Medulla oblongata (tissue), 1 donor: ENCODE measurements at regions not wholly inside any gene's neighbourhood (a gene's known extent, or its start where the extent isn't known, plus 50 kb on each side); places are given as distances from the start of the nearest gene placed in this dataset.
A peak's percentile ranks its signal among the peaks of the same experiment; 100 is the strongest.

ENCODE experiments used
- DNase-seq: peaks from one replicate; pipeline ENCODE4 v3.0.0-alpha.2; 2015; ENCODE audit errors: extremely low spot score

DNA sequence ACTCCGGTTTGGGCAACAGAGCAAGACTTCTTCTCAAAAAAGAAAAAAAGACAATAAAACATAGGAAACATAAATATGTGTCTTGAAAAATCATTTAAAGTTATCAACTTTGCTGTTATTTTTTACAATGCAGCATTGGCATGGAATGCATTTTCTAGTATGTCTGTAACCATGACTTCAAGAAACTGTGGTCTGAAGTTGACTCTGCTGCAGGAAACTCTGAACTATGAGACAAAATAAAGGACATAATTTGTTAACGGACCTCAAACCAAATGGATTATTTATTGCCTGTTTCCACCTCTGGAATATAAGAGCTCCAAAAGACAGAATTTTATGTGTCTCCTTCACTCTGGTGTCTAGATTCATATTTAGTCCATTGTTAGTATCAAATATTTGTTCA lies 79.1 kb downstream of the TRIB2 start:
- DNase-seq: no peak

GRCh38 chr2:12796657-12797056 lies 79.9 kb downstream of the TRIB2 start:
- DNase-seq: peak; percentile 64

DNA sequence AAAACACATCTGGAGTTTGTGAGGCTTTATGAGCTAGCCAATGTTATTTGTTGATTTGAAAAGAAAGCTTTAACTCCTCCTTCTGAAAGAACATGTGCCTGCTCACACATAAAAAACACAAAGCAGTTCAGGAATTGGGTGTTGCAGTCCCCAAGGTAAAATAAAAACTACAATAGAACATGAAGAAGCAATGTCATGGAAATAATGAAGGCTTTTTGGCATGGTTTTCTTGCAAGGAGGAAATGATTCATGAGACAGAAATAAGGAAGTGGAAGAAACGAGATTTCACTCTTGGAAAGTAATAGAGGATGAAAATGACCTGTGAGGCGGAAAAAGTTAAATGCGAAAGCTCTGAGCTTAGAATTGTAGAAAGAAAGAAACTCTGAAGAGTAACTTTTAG lies 81.1 kb downstream of the TRIB2 start:
- DNase-seq: peak; percentile 30

GRCh38 chr2:12803607-12804006 lies 86.9 kb downstream of the TRIB2 start:
- no peak for DNase-seq

DNA sequence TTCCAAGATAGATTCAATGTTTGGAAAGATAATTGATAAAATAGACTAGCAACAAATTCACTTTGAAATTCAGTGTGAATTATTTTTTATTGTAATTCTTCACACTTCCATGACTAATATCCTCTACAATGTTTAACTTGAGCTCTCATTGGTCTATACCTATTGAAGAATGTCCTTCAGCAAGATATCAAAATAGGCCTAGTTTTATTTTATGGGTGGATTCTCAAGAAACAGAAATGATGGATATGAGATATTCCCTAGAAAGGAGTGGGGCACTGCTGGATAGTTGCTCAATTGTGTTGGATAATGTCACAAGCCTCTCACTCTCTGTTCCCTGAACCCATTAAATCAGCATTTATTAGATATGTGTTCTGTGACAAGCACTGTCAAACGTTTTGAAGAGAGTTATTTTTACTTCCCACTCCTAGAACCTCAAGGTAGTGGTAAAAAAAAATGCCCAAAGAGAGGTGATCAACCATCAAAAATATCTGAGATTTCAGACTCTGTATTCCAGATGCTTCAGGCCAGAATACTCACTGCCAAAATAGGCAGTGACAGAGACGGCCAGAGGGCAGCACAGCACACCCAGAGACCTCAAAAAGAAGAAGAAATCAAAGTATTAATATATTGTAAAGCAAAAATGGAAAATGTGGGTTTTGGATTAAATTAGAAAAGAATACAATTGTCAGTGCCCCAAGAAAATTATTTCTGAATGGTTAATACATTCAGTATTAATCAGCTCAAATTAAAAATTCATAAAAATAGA lies 87.5 kb downstream of the TRIB2 start:
- no peak for DNase-seq

DNA sequence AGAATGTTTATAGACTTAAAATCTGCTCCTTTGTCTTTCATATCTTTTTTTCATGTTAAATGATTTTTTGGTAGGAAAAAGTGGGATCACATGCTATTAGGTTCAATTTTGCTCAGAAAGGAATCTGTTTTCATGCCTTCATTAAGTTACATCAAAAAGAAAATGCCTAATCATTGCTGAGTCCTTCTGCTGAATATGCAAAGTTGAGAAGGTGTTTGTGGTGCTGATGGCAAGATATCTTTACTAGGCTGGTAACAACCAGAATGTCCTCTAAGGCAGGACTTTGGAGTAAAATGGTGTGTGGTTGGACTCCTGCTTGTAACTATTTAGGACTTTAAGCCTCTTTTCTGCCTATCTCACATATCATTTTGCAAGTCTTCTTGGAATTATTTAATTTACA lies 88.3 kb downstream of the TRIB2 start:
- no peak for DNase-seq

DNA sequence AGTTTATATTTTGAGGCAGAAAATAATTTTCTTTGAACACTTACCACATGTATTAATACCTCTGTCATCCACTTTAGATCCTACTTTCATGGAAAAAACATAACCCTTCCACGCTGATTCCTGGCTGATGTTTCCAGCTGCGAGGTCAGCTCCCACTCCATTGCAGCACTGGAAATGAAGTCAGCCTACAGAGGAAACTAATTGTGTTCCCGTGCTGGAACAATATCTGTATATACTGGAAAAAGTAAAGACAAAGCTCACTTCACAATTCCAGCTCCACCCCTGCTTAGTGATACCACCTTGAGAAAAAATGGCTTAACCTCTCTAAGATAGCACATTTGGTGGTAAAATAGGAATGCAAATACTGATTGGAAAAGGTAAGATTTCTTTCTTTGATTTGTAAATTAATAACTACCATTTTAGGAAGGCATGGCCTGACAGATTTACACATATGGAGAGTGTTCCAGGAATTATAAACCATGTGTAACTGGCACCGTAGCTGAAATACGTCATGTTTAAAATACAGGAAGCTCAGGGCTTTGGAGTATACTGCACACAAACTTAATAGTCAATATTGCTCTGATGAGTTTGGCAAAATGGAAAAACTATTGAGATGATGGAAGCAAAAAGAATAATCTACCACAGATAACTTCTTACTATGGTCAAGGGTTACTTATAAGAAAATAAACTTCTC lies 90.0 kb downstream of the TRIB2 start:
- no peak for DNase-seq

- peak; percentile 45 for DNase-seq
Observed at GRCh38 chr2:12807907-12808810, 91.4 kb downstream of the TRIB2 start.

GRCh38 chr2:12809526-12809925 lies 92.8 kb downstream of the TRIB2 start:
- no peak for DNase-seq

DNA sequence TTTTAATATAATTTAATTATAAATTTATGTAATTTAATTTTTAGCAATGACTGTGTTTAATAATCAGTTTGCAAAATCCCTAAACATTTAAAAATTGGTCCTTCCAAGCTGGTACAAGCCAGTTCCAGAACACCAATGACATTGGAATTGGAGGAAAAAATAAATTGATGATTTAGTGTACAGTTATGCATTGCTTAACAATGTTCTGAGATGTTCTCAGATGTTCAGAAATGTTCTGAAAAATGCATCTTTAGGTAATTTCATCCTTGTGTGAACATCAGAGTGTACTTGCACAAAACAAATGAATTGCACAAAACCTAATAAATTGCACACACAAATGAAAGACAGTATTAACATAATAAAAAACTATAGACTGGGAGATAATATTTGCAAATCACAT lies 95.2 kb downstream of the TRIB2 start:
- no peak for DNase-seq

- no peak for DNase-seq
Observed at GRCh38 chr2:12813166-12813565, 96.4 kb downstream of the TRIB2 start.

DNA sequence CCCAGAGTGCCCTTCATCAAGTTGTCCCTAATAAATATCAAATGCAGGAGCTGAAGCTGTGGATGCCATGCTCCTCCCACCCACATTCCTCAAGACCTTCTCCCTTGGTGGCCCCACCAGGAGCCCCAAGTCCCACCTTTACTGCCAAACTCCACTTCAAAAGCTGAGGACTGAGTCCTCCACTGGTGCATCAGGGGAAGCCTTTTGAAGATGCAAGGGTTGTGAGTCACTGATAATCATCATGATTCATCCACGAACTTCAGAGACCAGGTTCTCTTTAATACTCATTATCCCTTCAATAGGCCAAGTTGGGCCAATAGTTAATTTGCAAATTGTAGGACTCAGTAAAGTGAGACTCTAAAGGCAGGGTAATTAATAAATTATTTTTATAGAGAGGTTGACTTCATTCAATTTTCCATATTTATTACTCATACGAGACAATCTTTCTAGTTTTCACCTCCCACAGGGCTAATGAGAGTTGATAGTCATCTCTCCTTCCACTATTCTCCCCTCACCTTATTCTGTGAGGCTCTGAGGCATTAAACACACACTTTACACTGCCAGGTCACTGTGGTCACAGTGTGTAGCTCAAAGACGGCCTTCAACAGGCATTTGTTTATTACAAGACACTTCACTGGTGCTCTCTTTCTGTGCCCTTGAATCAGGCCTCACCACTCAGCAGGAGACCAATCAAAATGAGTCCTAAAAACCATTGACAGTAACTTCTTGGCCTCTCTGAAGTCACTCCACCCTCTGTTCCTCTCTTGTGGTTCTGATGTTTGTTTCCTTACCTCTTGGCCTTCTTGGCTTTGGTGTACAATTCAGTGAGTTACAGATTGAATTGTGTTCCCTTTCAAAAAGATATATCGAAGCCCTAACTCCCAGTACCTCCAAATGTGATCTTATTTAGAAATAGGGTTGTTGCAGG lies 99.9 kb downstream of the TRIB2 start:
- DNase-seq: no peak

DNA sequence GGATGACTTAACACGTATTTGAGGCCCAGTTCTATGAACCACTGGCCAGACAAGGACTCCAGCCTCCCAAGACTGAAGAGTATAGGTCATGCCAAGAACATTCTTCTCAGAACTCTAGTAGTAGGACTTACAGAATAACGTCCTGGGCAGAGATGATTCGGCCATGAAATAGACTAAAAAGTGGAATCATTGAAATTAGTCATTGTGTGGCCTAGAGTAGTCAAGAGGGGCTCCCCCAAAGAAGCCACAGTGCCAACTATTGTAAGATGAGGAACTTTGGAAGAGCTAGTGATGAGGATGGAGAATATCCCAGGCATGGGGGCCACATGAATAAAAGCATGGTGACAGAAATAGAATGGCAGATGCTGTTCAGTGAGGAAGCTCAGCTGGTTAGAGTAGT lies 101.1 kb downstream of the TRIB2 start:
- DNase-seq: no peak

GRCh38 chr2:12818416-12819102 lies 101.8 kb downstream of the TRIB2 start:
- DNase-seq: no peak

GRCh38 chr2:12819103-12819475 lies 102.4 kb downstream of the TRIB2 start:
- DNase-seq: no peak

- DNase-seq: no peak
Observed at GRCh38 chr2:12819721-12820120, 103.0 kb downstream of the TRIB2 start.

GRCh38 chr2:12821656-12822055 lies 104.9 kb downstream of the TRIB2 start:
- no peak for DNase-seq

GRCh38 chr2:12824351-12824777 lies 107.6 kb downstream of the TRIB2 start:
- no peak for DNase-seq

DNA sequence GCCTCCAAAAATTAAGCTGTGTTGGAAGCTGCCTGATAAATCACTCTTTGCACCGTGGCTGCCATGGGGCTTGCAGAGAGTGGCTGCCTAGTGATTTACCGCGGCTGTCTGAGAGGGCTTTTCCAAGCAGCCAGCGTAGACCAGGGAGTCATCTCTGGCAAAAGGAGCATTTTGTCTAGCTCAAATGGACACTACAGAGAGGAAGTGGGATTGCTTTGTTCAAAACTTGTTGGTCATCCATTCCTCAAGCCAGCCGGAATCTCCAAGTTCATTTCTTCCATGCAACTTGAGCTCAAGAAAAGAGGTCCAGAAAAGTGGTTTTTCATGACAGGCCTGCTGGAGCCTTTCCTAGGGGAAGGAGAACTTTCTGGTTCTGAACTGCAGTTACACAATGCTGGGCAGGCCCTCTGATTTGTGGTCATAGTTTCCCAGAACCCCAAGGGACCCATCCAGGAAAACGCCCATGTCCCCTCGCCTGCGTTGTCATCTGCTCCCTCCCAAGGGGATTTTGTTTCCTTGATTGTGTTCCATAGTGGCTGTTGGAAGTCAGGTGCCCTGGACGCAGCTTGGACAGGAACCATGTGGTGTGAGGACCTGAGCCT lies 108.1 kb downstream of the TRIB2 start:
- DNase-seq: no peak

DNA sequence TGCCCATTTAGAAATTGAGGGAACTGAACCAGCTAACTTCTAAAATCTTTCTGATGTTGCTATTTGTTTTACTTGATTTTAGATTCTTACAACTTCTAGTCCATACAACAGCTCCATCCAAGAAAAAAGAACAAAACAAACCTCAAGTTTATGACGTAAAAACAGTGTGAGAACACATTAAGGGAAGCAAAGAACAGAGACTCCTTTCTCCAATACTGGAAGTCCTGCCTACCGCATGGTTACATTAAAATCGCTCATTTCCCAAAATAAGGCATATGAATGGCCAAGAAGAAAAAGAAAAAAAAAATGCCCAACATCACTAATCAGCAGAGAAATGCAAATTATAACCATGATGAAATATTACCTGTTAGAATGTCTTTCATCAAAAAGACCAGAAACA lies 110.0 kb downstream of the TRIB2 start:
- DNase-seq: no peak
